ENCODE measurements at regions not wholly inside any gene's neighbourhood (a gene's known extent, or its start where the extent isn't known, plus 50 kb on each side); places are given as distances from the start of the nearest gene placed in this dataset.
"Not testable (repeated sequence)": the region's sequence is repeated elsewhere in the genome, so short reads cannot be mapped to it uniquely, and the experiment has no call there.

- DNase-seq: no peak
Observed at GRCh38 chr9:95729669-95730368, 145.7 kb upstream of the ERCC6L2 start.

- DNase-seq: no peak
Observed at GRCh38 chr9:95729046-95729445, 146.4 kb upstream of the ERCC6L2 start.

DNA sequence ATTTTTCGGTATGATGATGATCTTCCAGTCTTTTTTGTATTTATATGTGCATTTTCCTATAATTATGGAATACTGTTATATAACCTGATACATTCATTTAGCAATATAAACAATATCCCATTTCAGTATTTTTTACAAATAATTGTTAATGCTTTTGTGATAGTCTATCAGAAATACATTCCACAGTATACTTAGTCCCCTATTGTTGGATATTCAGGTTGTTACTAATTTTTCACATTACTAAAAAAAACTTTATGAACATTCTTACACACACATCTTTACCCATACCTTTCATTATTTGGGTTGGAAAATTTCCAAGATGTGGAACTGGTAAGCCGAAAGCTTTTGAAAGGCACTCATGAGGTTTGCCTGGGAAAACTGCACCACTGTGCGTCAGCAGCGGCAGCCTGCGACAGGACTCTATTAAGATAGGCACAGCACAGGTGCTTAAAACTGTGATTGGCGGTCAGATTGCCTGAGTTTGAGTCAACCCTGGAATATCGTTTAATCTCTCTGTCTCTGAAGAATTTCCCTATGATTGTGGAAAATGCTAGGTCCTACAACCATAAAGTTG, 147.5 kb upstream of the ERCC6L2 start:
- DNase-seq: no peak

DNA sequence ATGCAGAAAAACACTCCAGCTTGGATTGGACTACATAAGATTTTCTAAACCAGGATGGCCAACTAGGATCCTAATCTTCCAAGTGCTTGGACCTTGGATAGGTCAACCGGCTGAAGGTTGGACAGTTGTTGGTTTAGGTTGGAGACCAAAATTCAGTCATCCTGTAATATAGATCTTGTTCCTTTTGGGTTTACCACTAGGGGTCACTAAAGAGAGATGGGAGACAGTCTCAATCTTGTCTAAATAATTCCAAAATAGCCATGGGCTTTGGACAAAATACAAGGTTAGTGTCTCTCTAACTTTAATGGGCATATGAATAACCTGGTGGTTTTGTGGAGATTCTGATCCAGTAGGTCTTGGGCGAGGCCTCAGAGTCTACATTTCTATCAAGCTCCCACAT, 148.7 kb upstream of the ERCC6L2 start:
- DNase-seq: peak; percentile 40

- no peak for DNase-seq
Observed at GRCh38 chr9:95725045-95725444, 150.4 kb upstream of the ERCC6L2 start.

GRCh38 chr9:95724253-95724991, 151.1 kb upstream of the ERCC6L2 start:
- DNase-seq: peak; percentile 93

DNA sequence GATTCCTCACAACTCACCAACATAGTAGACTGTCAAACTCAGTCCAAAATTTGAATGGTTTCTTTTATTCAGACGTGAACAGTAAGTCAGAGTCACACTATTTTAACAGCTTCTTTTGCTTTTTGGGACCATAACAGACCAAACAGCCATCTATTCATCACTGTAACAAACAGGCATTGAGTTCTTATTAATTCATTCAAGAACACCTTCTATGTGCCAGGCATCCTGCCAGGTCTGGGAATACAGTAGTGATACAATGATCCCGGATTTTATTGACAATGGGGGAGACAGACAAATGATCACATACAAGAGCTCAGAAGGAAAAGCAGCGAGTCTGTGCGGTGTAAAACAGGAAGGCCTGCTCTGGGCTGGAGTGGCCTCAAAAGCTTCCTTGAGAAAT, 153.3 kb upstream of the ERCC6L2 start:
- no peak for DNase-seq

DNA sequence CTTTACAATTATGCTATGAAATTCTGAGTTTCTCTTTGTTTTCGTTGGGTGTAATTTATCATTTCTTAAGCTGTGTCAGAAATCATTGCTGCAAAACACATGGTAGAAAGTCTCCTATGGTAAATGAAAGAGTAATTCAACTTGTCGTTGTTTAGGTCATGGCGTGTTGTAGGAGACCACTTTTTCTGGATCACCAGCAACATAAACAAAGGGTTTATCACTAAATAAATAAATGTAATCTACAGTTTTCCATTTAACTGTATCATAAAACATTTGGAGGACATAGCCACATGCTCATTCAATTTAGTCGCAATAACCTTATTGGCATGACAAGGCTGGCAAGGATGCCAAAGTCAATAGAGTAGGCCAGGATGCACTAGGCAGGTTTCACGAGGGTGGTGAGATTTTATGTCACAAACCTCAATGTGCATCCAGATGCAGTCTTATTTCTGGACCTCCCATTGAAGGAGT, 154.4 kb upstream of the ERCC6L2 start:
- no peak for DNase-seq

GRCh38 chr9:95720496-95720895, 155.0 kb upstream of the ERCC6L2 start:
- DNase-seq: no peak

GRCh38 chr9:95719354-95719753, 156.1 kb upstream of the ERCC6L2 start:
- DNase-seq: no peak

- DNase-seq: no peak
Observed at GRCh38 chr9:95718263-95718662, 157.2 kb upstream of the ERCC6L2 start.

DNA sequence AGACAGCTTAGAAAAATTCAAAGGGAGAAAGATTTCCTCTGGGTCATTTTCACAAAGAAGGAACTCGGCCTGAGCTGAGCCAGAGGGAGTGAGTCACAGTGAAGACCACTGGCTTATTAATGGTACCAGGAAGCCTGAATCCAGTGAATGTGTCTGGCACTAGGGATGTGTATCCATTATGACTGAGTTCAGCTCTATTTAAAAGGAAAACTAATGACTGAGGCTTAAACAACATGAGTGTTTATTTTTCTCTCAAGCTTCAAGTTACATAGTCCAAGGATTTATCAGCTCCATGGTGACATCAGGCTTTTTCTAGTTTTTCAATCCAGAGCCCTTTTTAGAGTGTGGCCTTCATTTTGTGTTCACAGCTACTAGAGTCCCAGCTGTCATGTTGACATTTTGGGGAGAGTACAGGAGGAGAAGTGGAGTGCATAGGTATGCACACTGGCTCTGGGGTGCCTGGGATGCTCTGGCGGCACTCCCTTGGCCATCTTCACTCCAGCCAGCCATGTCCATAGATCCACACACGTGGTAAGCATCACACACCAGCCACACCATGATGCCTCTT, 159.5 kb upstream of the ERCC6L2 start:
- no peak for DNase-seq

DNA sequence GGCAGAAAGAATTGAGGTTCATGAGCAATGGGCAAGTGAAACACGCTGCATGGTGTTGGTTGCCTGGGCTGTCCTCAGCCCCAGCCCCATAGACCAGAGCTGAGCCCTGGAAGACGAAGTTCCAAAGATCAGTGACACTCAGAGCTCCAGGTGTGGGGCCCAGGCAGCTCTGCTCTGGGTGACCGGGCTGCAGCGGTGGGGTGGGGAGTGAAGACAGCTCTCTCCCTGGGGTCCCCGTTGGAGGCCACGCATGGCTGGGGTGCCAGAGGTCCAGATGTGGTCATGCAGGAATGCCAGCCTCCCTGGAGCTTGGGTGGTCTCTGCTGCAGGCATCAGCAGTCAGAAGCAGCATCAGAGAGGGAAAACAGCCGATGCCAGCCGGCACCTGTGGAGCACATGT, 165.0 kb upstream of the ERCC6L2 start:
- DNase-seq: no peak

- DNase-seq: no peak
Observed at GRCh38 chr9:95696701-95697100, 178.8 kb upstream of the ERCC6L2 start.

GRCh38 chr9:95691435-95691834, 174.7 kb upstream of the PTCH1 start:
- DNase-seq: no peak

DNA sequence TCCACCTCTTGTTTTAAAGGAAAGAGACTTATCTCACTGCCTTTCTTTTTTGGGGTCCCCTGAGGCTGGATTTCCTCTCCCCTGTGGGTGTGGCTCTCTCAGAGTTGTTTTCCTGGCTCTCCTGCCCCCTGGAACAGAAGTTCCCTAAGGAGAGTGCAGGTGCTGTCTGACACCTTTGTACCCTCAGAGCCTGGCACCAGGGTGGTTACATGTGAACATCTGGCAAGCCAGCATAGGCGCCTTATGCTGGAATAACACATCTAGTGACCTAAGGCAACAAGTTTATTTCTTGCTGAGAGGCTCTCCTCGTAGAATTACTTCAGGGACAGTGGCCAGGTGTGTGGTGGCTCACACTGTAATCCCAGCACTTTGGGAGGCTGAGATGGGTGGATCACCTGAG, 172.9 kb upstream of the PTCH1 start:
- DNase-seq: no peak

DNA sequence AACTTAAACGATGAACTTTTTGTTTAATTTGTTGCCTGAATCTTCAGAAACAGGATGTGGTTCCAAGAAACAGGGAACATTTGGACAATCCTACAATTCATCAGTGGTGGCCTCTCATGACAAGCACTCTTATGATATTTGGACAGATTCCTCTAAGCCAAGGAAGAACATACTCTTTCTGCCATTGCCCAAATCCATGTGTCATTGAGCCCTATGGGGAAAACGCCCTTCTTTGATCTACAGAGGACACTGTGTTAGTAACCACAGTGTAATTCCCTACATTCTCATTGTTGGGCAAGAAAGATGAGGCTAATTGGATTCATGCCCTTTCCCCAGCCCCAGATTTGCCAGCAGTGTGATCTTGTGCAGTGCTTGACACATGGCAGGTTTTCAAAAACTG, 167.7 kb upstream of the PTCH1 start:
- DNase-seq: no peak

DNA sequence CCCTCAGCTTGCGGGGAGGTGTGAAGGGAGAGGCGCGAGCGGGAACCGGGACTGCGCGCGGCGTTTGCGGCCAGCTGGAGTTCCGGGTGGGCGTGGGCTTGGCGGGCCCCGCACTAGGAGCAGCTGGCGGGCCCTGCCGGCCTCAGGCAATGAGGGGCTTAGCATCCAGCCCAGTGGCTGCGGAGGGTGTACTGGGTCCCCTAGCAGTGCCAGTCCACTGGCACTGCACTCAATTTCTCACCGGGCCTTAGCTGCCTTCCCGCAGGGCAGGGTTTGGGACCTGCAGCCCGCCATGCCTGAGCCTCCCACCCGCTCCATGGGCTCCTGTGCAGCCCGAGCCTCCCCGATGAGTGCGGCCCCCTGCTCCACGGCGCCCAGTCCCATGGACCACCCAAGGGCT, 163.5 kb upstream of the PTCH1 start:
- not testable (repeated sequence) for DNase-seq

DNA sequence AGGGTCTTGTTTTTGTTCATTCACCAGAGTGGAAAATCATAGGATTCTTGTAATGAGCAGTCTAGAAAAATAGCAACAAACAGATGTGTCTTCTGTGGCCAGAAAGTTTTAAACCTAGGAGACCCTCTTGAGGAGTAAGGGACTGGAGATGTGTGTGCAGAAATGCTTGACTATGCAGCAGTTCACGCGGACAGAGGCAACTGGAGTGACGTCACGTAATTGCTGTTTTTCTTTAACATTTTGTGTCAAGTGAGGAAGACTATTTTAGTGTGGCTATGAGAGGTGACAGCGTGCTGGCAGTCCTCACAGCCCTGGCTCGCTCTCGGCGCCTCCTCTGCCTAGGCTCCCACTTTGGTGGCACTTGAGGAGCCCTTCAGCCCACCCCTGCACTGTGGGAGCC, 163.1 kb upstream of the PTCH1 start:
- no peak for DNase-seq

- DNase-seq: no peak
Observed at GRCh38 chr9:95678759-95679158, 162.0 kb upstream of the PTCH1 start.

GRCh38 chr9:95670122-95670521, 153.4 kb upstream of the PTCH1 start:
- no peak for DNase-seq

- DNase-seq: no peak
Observed at GRCh38 chr9:95669253-95669652, 152.5 kb upstream of the PTCH1 start.

GRCh38 chr9:95667789-95668188, 151.0 kb upstream of the PTCH1 start:
- no peak for DNase-seq

DNA sequence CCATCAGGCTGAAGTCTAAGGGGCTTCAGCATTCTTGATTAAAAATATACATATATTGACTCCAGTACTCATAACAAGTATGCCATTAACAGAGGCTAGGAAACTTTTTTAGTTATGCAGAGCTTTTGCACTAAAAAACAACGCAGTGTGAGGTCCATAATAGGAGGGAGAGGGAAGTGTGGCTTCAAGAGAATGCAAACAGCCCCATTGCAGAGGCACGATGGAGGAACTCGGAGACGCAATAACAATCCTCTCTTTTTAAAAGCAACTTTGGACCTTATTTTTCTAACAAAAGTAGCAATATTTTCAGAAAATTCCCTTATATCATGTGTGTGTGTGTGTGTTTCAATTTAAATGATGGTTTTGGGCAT, 150.0 kb upstream of the PTCH1 start:
- DNase-seq: no peak

Measured in activated CD4-positive, alpha-beta T cell treated with anti-CD3 and anti-CD28 coated beads, Interleukin-10, Interleukin-2, amounts not matched to agents 100 ng/mL and 50 ng/mL, durations not matched to agents 16 hours and 8 hours (primary cell).